AG10803 (cell line): ENCODE measurements at regions not wholly inside any gene's neighbourhood (a gene's known extent, or its start where the extent isn't known, plus 50 kb on each side); places are given as distances from the start of the nearest gene placed in this dataset.

ENCODE experiments used
- DNase-seq: peaks from one replicate; pipeline ENCODE4 v3.0.0; 2010; ENCODE audit warnings: low read depth
- H3K4me3 ChIP-seq: 2 replicates; pipeline ENCODE4 v1.5.1; 2011; ENCODE audit warnings: mild to moderate bottlenecking, low read length, control low read depth
- CTCF ChIP-seq: conservative IDR thresholded peaks from 2 replicates; pipeline ENCODE4 v1.5.1; 2011; ENCODE audit warnings: mild to moderate bottlenecking, low read length, control low read depth, inconsistent platforms

- DNase-seq, result no peak
- TF ChIP-seq CTCF, result no peak
- no peak overlapping the region for H3K4me3 ChIP-seq
Measured at GRCh38 chr19:27844261-27844660, 1368.7 kb downstream of the UQCRFS1 start.

- no peak for TF ChIP-seq CTCF
- no peak overlapping the region for H3K4me3 ChIP-seq
- DNase-seq, result no peak
Measured at GRCh38 chr19:27843861-27844260, 1369.1 kb downstream of the UQCRFS1 start.

GRCh38 chr19:27833031-27833430 is 1379.9 kb downstream of the UQCRFS1 start:
- TF ChIP-seq CTCF, result no peak
- no peak for DNase-seq

GRCh38 chr19:27828829-27829228 is 1384.1 kb downstream of the UQCRFS1 start:
- no peak overlapping the region for H3K4me3 ChIP-seq
- no peak for TF ChIP-seq CTCF
- no peak for DNase-seq

More at GRCh38 chr19:27833031-27833430, 1379.9 kb downstream of the UQCRFS1 start:
- no peak overlapping the region for H3K4me3 ChIP-seq

- no peak overlapping the region for H3K4me3 ChIP-seq
- DNase-seq, result peak; percentile 44
- TF ChIP-seq CTCF, result no peak
Measured at GRCh38 chr19:27824108-27824507, 1388.8 kb downstream of the UQCRFS1 start.

- no peak overlapping the region for H3K4me3 ChIP-seq
- no peak for TF ChIP-seq CTCF
- peak; percentile 18 for DNase-seq
Measured at GRCh38 chr19:27822336-27822735, 1390.6 kb downstream of the UQCRFS1 start.

- TF ChIP-seq CTCF, result no peak
- DNase-seq, result no peak
- no peak overlapping the region for H3K4me3 ChIP-seq
Measured at GRCh38 chr19:27821418-27822018, 1391.4 kb downstream of the UQCRFS1 start.
